Ectodermal cell (in vitro differentiated cells): ENCODE measurements at regions not wholly inside any gene's neighbourhood (a gene's known extent, or its start where the extent isn't known, plus 50 kb on each side); places are given as distances from the start of the nearest gene placed in this dataset.
"Not testable (repeated sequence)": the region's sequence is repeated elsewhere in the genome, so short reads cannot be mapped to it uniquely, and the experiment has no call there.

Source experiments
- H3K27ac ChIP-seq: 2 replicates; pipeline ENCODE4 v1.7.0; 2013; ENCODE audit warnings: mild to moderate bottlenecking, low read depth, low read length; ENCODE audit not compliant: insufficient read depth, poor library complexity, severe bottlenecking
- H3K27me3 ChIP-seq: 2 replicates; pipeline ENCODE4 v1.7.0; 2013; ENCODE audit warnings: mild to moderate bottlenecking, low read length; ENCODE audit not compliant: insufficient read depth, control insufficient read depth, poor library complexity, severe bottlenecking
- H3K36me3 ChIP-seq: one replicate; pipeline ENCODE4 v1.7.0; 2013; ENCODE audit warnings: low read length; ENCODE audit not compliant: control insufficient read depth, insufficient read depth
- H3K4me1 ChIP-seq: one replicate; pipeline ENCODE4 v1.7.0; 2013; ENCODE audit warnings: low read length; ENCODE audit not compliant: control insufficient read depth, insufficient read depth
- H3K4me3 ChIP-seq: 2 replicates; pipeline ENCODE4 v1.7.0; 2013; ENCODE audit warnings: low read depth, low read length, control low read depth; ENCODE audit not compliant: insufficient read depth
- H3K9me3 ChIP-seq: 2 replicates; pipeline ENCODE4 v1.7.0; 2013; ENCODE audit warnings: mild to moderate bottlenecking, low read length, moderate library complexity; ENCODE audit not compliant: control insufficient read depth
- WGBS, 2 experiments: methylation state at CpG; one replicate each; pipeline ENCODE4 v1.1.7; 2013; ENCODE audit warnings: missing lambda C conversion rate in 2 of 2; 5-methylcytosine and 5-hydroxymethylcytosine counted together

DNA sequence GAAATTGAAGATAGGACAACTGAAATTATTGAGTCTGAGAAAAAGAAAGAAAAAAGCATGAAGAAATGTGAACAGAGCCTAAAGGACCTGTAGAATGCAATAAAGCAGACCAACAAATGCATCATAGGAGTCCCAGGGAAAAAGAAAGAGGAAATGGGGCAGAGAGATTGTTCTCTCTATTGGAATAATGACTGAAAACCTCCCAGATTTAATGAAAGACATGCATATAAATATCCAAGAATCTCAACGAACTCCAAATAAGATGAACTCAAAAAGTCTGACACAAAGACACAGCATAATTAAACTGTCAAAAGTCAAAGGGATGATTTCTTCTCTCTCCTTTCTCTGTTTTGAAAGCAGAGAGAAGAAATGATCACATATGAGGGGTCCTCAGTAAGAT lies 124.7 kb downstream of the MEX3B start:
- no peaks in the 10 kb centered on the region for H3K36me3 ChIP-seq
- H3K27me3 ChIP-seq = no peaks in the 10 kb centered on the region
- WGBS, 2 experiments = 75 to 92% methylated on average over 1 of the region's 1 CpG
- no peaks in the 10 kb centered on the region for H3K4me1 ChIP-seq
- no peaks in the 10 kb centered on the region for H3K9me3 ChIP-seq
- H3K4me3 ChIP-seq = no peak overlapping the region
- no peak overlapping the region for H3K27ac ChIP-seq

DNA sequence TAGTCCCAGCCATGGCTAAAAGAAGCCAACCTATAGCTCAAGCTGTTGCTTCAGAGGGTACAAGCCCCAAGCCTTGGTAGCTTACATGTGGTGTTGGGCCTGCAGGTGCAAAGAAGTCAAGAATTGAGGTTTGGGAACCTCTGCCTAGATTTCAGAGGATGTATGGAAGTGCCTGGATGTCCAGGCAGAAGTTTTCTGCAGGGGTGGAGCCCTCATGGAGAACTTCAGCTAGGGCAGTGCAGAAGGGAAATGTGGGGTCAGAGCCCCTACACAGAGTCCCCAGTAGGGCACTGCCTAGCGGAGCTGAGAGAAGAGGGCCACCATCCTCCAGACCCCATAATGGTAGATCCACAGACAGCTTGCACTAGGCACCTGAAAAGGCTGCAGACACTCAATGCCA lies 127.1 kb downstream of the MEX3B start:
- H3K36me3 ChIP-seq, H3K27me3 ChIP-seq, H3K4me1 ChIP-seq, H3K9me3 ChIP-seq, H3K4me3 ChIP-seq, H3K27ac ChIP-seq: not testable (repeated sequence)
- 88 to 94% methylated on average over 1 of the region's 1 CpG for WGBS, 2 experiments

- Histone ChIP-seq H3K4me3 (no peak overlapping the region), H3K9me3 (no peaks in the 10 kb centered on the region), H3K36me3 (no peaks in the 10 kb centered on the region), H3K27ac (no peak overlapping the region), H3K4me1 (peaks cover 4% of the 10 kb centered on the region), H3K27me3 (no peaks in the 10 kb centered on the region)
Measured at GRCh38 chr15:81916451-81916850, 129.4 kb downstream of the MEX3B start.

GRCh38 chr15:81915990-81916389 lies 129.8 kb downstream of the MEX3B start:
- peaks cover 5% of the 10 kb centered on the region for H3K4me1 ChIP-seq
- H3K27me3 ChIP-seq = no peaks in the 10 kb centered on the region
- no peaks in the 10 kb centered on the region for H3K9me3 ChIP-seq
- 83 to 85% methylated on average over 5 of the region's 5 CpGs for WGBS, 2 experiments
- H3K27ac ChIP-seq = no peak overlapping the region
- no peaks in the 10 kb centered on the region for H3K36me3 ChIP-seq
- no peak overlapping the region for H3K4me3 ChIP-seq

DNA sequence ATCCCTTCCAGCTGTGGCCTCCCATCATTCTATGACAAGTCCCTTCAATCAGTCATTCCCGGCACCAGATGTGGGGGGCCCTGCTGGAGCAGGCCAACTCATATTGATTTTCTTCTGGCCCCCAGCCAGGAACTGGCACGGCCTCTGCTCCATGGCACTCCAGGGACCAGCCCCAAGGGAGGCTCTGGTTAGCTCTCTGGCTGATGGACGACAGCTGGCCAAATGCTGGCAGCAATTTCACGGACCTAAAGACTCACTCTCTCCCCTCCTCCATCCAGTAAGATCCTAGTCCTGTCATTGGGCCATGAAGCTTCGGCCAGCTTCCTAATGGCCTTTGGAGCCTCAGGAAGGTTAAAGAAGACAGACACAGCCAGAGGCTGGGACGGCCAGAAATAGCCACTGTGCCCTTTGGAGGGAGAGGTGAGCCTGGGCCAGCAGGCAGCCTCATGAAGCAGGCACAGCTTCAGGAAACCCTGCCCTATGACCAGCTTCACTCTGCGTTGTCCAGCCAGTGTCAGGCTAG lies 131.0 kb downstream of the MEX3B start:
- 78 to 81% methylated on average over 7 of the region's 7 CpGs for WGBS, 2 experiments
- Histone ChIP-seq H3K27ac (no peak overlapping the region), H3K9me3 (no peaks in the 10 kb centered on the region), H3K27me3 (no peaks in the 10 kb centered on the region), H3K4me3 (no peak overlapping the region), H3K4me1 (peaks cover 9% of the 10 kb centered on the region), H3K36me3 (no peaks in the 10 kb centered on the region)

DNA sequence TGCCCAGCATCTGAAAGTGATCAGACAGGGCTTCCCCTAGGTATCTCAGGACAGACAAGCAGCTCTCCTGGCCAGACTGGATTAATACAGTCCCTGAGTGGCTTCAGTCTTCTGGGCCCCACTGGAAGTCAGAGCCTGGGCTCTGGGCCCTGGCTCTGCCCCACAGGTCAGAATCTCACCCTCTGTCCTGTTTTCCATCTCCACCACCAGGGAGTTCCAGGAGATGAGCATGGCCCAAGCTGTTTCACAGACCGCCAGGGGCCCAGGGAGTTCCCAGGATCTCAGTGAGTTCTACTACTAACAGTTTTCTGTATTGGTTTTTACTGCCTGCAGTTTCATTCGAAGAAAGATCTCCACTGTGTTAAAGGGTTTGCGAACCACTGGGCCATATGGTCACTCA lies 131.5 kb downstream of the MEX3B start:
- Histone ChIP-seq H3K4me3 (no peak overlapping the region), H3K4me1 (peaks cover 9% of the 10 kb centered on the region), H3K27ac (no peak overlapping the region), H3K9me3 (no peaks in the 10 kb centered on the region), H3K36me3 (no peaks in the 10 kb centered on the region), H3K27me3 (no peaks in the 10 kb centered on the region)
- WGBS, 2 experiments = 90 to 92% methylated on average over 3 of the region's 3 CpGs

- no peaks in the 10 kb centered on the region for H3K9me3 ChIP-seq
- peaks cover 19% of the 10 kb centered on the region for H3K4me1 ChIP-seq
- 84 to 89% methylated on average over 6 to 7 of the region's 8 CpGs for WGBS, 2 experiments
- H3K4me3 ChIP-seq = no peak overlapping the region
- no peaks in the 10 kb centered on the region for H3K27me3 ChIP-seq
- H3K27ac ChIP-seq = no peak overlapping the region
- no peaks in the 10 kb centered on the region for H3K36me3 ChIP-seq
Measured at GRCh38 chr15:81911022-81911971, 134.5 kb downstream of the MEX3B start.

DNA sequence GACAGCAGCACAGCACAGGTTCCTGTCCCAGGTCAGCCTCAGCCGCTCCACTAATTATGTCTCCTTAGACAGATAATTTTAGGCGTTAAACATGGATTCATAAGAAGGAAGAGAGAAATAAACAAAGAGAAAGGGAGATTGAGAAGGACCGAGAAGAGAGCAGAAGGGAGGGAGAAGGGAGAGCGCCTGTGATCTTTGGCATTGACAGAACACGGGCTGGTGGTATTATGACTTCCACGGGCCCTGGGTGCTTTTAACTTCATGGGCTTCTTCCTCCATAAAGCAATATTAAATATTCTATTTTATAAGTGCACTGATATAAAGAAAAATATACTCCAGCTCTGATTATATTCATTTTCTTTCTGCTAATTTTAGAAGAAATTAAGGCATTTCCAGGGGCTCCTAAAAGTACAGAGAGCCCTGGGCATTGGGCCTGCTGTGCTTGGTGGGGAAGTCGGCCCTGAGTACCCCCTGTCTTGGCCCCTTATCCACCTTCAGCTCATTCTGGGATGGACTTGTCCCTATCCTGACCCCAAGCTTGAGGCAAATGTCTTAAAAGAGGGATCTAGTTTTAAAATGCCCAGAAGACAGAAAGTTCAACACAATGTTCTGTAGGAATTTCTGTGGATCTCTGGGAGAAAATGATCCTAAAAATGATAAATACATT lies 135.3 kb downstream of the MEX3B start:
- no peaks in the 10 kb centered on the region for H3K27me3 ChIP-seq
- peaks cover 19% of the 10 kb centered on the region for H3K4me1 ChIP-seq
- H3K36me3 ChIP-seq = no peaks in the 10 kb centered on the region
- no peaks in the 10 kb centered on the region for H3K9me3 ChIP-seq
- 90 to 93% methylated on average over 5 of the region's 7 CpGs for WGBS, 2 experiments
- no peak overlapping the region for H3K27ac ChIP-seq
- H3K4me3 ChIP-seq = no peak overlapping the region

DNA sequence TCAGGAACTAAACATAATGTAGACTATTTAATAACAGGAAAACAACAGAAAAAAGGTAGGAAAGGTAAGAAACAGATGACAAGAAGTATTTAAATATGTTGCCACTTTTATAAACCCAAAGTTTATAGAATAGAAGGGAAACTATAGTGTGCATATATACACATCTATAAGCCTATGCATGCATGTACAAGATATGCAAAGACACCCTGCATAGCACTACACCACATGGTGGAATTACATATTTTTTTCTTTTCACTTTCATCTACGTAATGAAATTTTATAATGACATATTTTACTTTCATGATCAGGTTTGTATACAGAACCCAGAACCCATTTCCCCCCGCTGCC lies 136.8 kb downstream of the MEX3B start:
- no peaks in the 10 kb centered on the region for H3K36me3 ChIP-seq
- no peak overlapping the region for H3K4me3 ChIP-seq
- no peaks in the 10 kb centered on the region for H3K27me3 ChIP-seq
- WGBS, 2 experiments = 88 to 95% methylated on average over 2 of the region's 2 CpGs
- no peaks in the 10 kb centered on the region for H3K9me3 ChIP-seq
- no peak overlapping the region for H3K27ac ChIP-seq
- H3K4me1 ChIP-seq = peaks cover 19% of the 10 kb centered on the region

DNA sequence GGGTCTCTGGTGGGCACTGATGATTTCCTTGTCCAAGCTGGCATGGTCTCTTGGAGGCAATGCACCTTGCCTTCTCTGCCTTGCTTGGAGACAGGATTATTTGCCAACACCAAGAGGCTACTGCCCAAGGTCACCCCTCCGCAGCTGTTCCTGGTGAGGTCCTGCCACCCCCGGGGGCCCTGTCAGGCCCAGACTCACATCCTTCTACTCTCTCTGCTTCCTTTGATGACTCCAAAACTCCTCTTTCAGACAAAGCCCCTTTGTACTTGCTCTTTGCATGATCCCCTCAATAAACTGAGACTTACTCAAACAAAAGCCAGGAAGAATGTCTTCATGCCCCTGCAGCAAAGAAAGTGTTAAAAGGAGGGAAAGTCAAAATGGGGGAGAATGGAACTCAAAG lies 137.7 kb downstream of the MEX3B start:
- H3K27me3 ChIP-seq = no peaks in the 10 kb centered on the region
- WGBS, 2 experiments = 54 to 58% methylated on average over 2 of the region's 2 CpGs
- H3K4me3 ChIP-seq = no peak overlapping the region
- H3K9me3 ChIP-seq = no peaks in the 10 kb centered on the region
- H3K27ac ChIP-seq = no peak overlapping the region
- H3K36me3 ChIP-seq = no peaks in the 10 kb centered on the region
- peaks cover 19% of the 10 kb centered on the region for H3K4me1 ChIP-seq
